Epithelial cell of esophagus (primary cell): ENCODE measurements at regions not wholly inside any gene's neighbourhood (a gene's known extent, or its start where the extent isn't known, plus 50 kb on each side); places are given as distances from the start of the nearest gene placed in this dataset.

Experiments used
- DNase-seq: peaks from one replicate; pipeline ENCODE4 v3.0.0; 2010; ENCODE audit warnings: low read depth
- H3K4me3 ChIP-seq: 2 replicates; pipeline ENCODE4 v1.5.1; 2011; ENCODE audit warnings: mild to moderate bottlenecking, low read length, control low read depth
- CTCF ChIP-seq: IDR thresholded peaks from 2 replicates; pipeline ENCODE4 v1.5.1; 2011; ENCODE audit warnings: low read depth, mild to moderate bottlenecking, low read length, control low read depth, inconsistent platforms; ENCODE audit not compliant: insufficient read depth; ENCODE audit errors: missing control alignments

- no peak for DNase-seq
- H3K4me3 ChIP-seq, result no peak overlapping the region
- no peak for TF ChIP-seq CTCF
Observed at GRCh38 chr16:85418978-85419491, 194.1 kb upstream of the GSE1 start.

- H3K4me3 ChIP-seq, result no peak overlapping the region
- TF ChIP-seq CTCF, result no peak
- DNase-seq, result no peak
Observed at GRCh38 chr16:85419503-85420408, 193.4 kb upstream of the GSE1 start.

GRCh38 chr16:85420501-85421337 is 192.4 kb upstream of the GSE1 start:
- H3K4me3 ChIP-seq, result no peak overlapping the region
- peak; percentile 48 for DNase-seq
- peak; percentile 63 for TF ChIP-seq CTCF

- H3K4me3 ChIP-seq, result no peak overlapping the region
- no peak for TF ChIP-seq CTCF
- no peak for DNase-seq
Observed at GRCh38 chr16:85421338-85422195, 191.6 kb upstream of the GSE1 start.

- H3K4me3 ChIP-seq, result no peak overlapping the region
- no peak for DNase-seq
- TF ChIP-seq CTCF, result no peak
Observed at GRCh38 chr16:85422196-85422631, 190.9 kb upstream of the GSE1 start.
